ENCODE measurements at regions not wholly inside any gene's neighbourhood (a gene's known extent, or its start where the extent isn't known, plus 50 kb on each side); places are given as distances from the start of the nearest gene placed in this dataset.

GRCh38 chrX:97806238-97806637 is 922.5 kb downstream of the RPA4 start:
- no peak overlapping the region for H2AFZ ChIP-seq
- H3K4me3 ChIP-seq = no peak overlapping the region
- H3K36me3 ChIP-seq (ENCODE audit: low read depth) = no peaks in the 10 kb centered on the region
- H3K4me2 ChIP-seq (ENCODE audit: unreplicated experiment) = no peak overlapping the region
- no peaks in the 10 kb centered on the region for H3K4me1 ChIP-seq (ENCODE audit: insufficient read depth)
- in situ Hi-C loops (cut with MboI) = no loop called here
- TF ChIP-seq EZH2phosphoT487 (IDR thresholded peaks at IDR 0.05; ENCODE audit: insufficient read depth, low read depth) (no peak), EZH2 (IDR thresholded peaks at IDR 0.05; ENCODE audit: insufficient read depth, poor library complexity, severe bottlenecking) (no peak)
- H3K9me3 ChIP-seq (ENCODE audit: low read depth) = no peaks in the 10 kb centered on the region
- H3K9me2 ChIP-seq (ENCODE audit: insufficient read depth) = no peaks in the 10 kb centered on the region
- WGBS, 2 experiments (ENCODE audit: low coverage in 1 of 2, low lambda C conversion rate in 2 of 2, missing lambda C conversion rate in 2 of 2) = 64 to 69% methylated on average over 3 of the region's 3 CpGs
- H3K27ac ChIP-seq = no peak overlapping the region
- no peaks in the 10 kb centered on the region for H4K20me1 ChIP-seq (ENCODE audit: insufficient read depth)
- no peak overlapping the region for H3K9ac ChIP-seq
- H3K79me2 ChIP-seq (ENCODE audit: insufficient read depth) = no peaks in the 10 kb centered on the region
- no peaks in the 10 kb centered on the region for H3K27me3 ChIP-seq (replicated peaks; ENCODE audit: insufficient read depth)
- peak; percentile 3 for DNase-seq
- H3F3A ChIP-seq (ENCODE audit: insufficient read depth) = no peaks in the 10 kb centered on the region

GRCh38 chrX:97806946-97807345 is 923.2 kb downstream of the RPA4 start:
- H3K36me3 ChIP-seq (ENCODE audit: low read depth) = no peaks in the 10 kb centered on the region
- H3K9me2 ChIP-seq (ENCODE audit: insufficient read depth) = no peaks in the 10 kb centered on the region
- H3K4me3 ChIP-seq = no peak overlapping the region
- no peak overlapping the region for H2AFZ ChIP-seq
- H3F3A ChIP-seq (ENCODE audit: insufficient read depth) = no peaks in the 10 kb centered on the region
- no peaks in the 10 kb centered on the region for H3K9me3 ChIP-seq (ENCODE audit: low read depth)
- no peaks in the 10 kb centered on the region for H3K79me2 ChIP-seq (ENCODE audit: insufficient read depth)
- H4K20me1 ChIP-seq (ENCODE audit: insufficient read depth) = no peaks in the 10 kb centered on the region
- no peaks in the 10 kb centered on the region for H3K4me1 ChIP-seq (ENCODE audit: insufficient read depth)
- no peak overlapping the region for H3K27ac ChIP-seq
- in situ Hi-C loops (cut with MboI) = no loop called here
- WGBS, 2 experiments (ENCODE audit: low coverage in 1 of 2, low lambda C conversion rate in 2 of 2, missing lambda C conversion rate in 2 of 2) = 41 to 55% methylated on average over 2 of the region's 2 CpGs
- no peak overlapping the region for H3K4me2 ChIP-seq (ENCODE audit: unreplicated experiment)
- TF ChIP-seq EZH2phosphoT487 (IDR thresholded peaks at IDR 0.05; ENCODE audit: insufficient read depth, low read depth) (no peak), EZH2 (IDR thresholded peaks at IDR 0.05; ENCODE audit: insufficient read depth, poor library complexity, severe bottlenecking) (no peak)
- no peak for DNase-seq
- no peaks in the 10 kb centered on the region for H3K27me3 ChIP-seq (replicated peaks; ENCODE audit: insufficient read depth)
- H3K9ac ChIP-seq = no peak overlapping the region

GRCh38 chrX:97820170-97820569 is 936.5 kb downstream of the RPA4 start:
- TF ChIP-seq EZH2 (IDR thresholded peaks at IDR 0.05; ENCODE audit: insufficient read depth, poor library complexity, severe bottlenecking) (no peak), EZH2phosphoT487 (IDR thresholded peaks at IDR 0.05; ENCODE audit: insufficient read depth, low read depth) (no peak)
- H3K36me3 ChIP-seq (ENCODE audit: low read depth) = no peaks in the 10 kb centered on the region
- H3K4me1 ChIP-seq (ENCODE audit: insufficient read depth) = no peaks in the 10 kb centered on the region
- no peaks in the 10 kb centered on the region for H3K27me3 ChIP-seq (replicated peaks; ENCODE audit: insufficient read depth)
- in situ Hi-C loops (cut with MboI) = no loop called here
- no peaks in the 10 kb centered on the region for H3K9me2 ChIP-seq (ENCODE audit: insufficient read depth)
- no peak for DNase-seq
- H2AFZ ChIP-seq = no peak overlapping the region
- no peak overlapping the region for H3K4me2 ChIP-seq (ENCODE audit: unreplicated experiment)
- H4K20me1 ChIP-seq (ENCODE audit: insufficient read depth) = no peaks in the 10 kb centered on the region
- no peak overlapping the region for H3K4me3 ChIP-seq
- H3F3A ChIP-seq (ENCODE audit: insufficient read depth) = no peaks in the 10 kb centered on the region
- no peak overlapping the region for H3K27ac ChIP-seq
- H3K79me2 ChIP-seq (ENCODE audit: insufficient read depth) = no peaks in the 10 kb centered on the region
- no peak overlapping the region for H3K9ac ChIP-seq
- 40 to 41% methylated on average over 2 of the region's 2 CpGs for WGBS, 2 experiments (ENCODE audit: low coverage in 1 of 2, low lambda C conversion rate in 2 of 2, missing lambda C conversion rate in 2 of 2)
- H3K9me3 ChIP-seq (ENCODE audit: low read depth) = no peaks in the 10 kb centered on the region

DNA sequence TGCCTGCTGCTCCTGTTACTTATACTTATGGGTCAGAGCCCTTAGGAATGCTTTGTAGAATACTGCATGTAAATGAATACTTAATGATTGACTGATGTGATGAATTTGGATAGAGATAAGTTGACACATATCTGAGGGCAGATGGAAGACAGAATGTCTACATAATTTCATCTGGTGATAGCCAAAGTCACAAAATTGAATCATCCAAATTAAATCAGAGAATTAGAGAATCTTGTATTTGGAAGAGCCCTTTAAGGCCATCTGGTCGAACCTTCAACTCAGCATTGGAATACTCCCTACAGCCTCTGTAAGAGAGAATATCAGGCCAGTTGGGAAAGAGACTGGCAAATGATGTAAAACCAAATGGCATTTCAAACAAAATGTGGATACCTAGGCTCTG is 944.8 kb downstream of the RPA4 start:
- Histone ChIP-seq H3K4me2 (ENCODE audit: unreplicated experiment) (no peak overlapping the region), H3K27ac (no peak overlapping the region), H3K4me3 (no peak overlapping the region), H3K9me2 (ENCODE audit: insufficient read depth) (no peaks in the 10 kb centered on the region), H3K27me3 (replicated peaks; ENCODE audit: insufficient read depth) (no peaks in the 10 kb centered on the region), H3F3A (ENCODE audit: insufficient read depth) (no peaks in the 10 kb centered on the region), H3K4me1 (ENCODE audit: insufficient read depth) (no peaks in the 10 kb centered on the region), H3K9ac (no peak overlapping the region), H3K9me3 (ENCODE audit: low read depth) (no peaks in the 10 kb centered on the region), H3K36me3 (ENCODE audit: low read depth) (no peaks in the 10 kb centered on the region), H2AFZ (no peak overlapping the region), H4K20me1 (ENCODE audit: insufficient read depth) (no peaks in the 10 kb centered on the region), H3K79me2 (ENCODE audit: insufficient read depth) (no peaks in the 10 kb centered on the region)
- TF ChIP-seq EZH2 (IDR thresholded peaks at IDR 0.05; ENCODE audit: insufficient read depth, poor library complexity, severe bottlenecking) = no peak
- no peak for TF ChIP-seq EZH2phosphoT487 (IDR thresholded peaks at IDR 0.05; ENCODE audit: insufficient read depth, low read depth)
- in situ Hi-C loops (cut with MboI) = no loop called here
- DNase-seq = no peak
- 0% methylated on average over 1 of the region's 1 CpG for WGBS, 2 experiments (ENCODE audit: low coverage in 1 of 2, low lambda C conversion rate in 2 of 2, missing lambda C conversion rate in 2 of 2)

GRCh38 chrX:97835969-97836368 is 952.3 kb downstream of the RPA4 start:
- H3K9ac ChIP-seq = no peak overlapping the region
- TF ChIP-seq EZH2 (IDR thresholded peaks at IDR 0.05; ENCODE audit: insufficient read depth, poor library complexity, severe bottlenecking) = no peak
- H3K27me3 ChIP-seq (replicated peaks; ENCODE audit: insufficient read depth) = no peaks in the 10 kb centered on the region
- no peak overlapping the region for H3K27ac ChIP-seq
- no peak overlapping the region for H3K4me3 ChIP-seq
- no peaks in the 10 kb centered on the region for H3K9me3 ChIP-seq (ENCODE audit: low read depth)
- H4K20me1 ChIP-seq (ENCODE audit: insufficient read depth) = no peaks in the 10 kb centered on the region
- in situ Hi-C loops (cut with MboI) = no loop called here
- H2AFZ ChIP-seq = no peak overlapping the region
- no peaks in the 10 kb centered on the region for H3K4me1 ChIP-seq (ENCODE audit: insufficient read depth)
- H3F3A ChIP-seq (ENCODE audit: insufficient read depth) = no peaks in the 10 kb centered on the region
- H3K79me2 ChIP-seq (ENCODE audit: insufficient read depth) = no peaks in the 10 kb centered on the region
- no peak for DNase-seq
- H3K4me2 ChIP-seq (ENCODE audit: unreplicated experiment) = no peak overlapping the region
- H3K9me2 ChIP-seq (ENCODE audit: insufficient read depth) = no peaks in the 10 kb centered on the region
- no peaks in the 10 kb centered on the region for H3K36me3 ChIP-seq (ENCODE audit: low read depth)

Data from GM23248 (cell line).